ENCODE measurements at regions not wholly inside any gene's neighbourhood (a gene's known extent, or its start where the extent isn't known, plus 50 kb on each side); places are given as distances from the start of the nearest gene placed in this dataset.

- Mint-ChIP-seq H3K36me3 (ENCODE audit: low read depth) (no peaks in the 10 kb centered on the region), H3K27ac (no peak overlapping the region), H3K4me3 (no peak overlapping the region), H3K4me1 (ENCODE audit: low read depth) (no peaks in the 10 kb centered on the region), H3K9me3 (no peaks in the 10 kb centered on the region), H3K27me3 (no peaks in the 10 kb centered on the region)
Measured at GRCh38 chr4:149296503-149296902, 519.1 kb downstream of the IQCM start.

- no peak overlapping the region for H3K4me3 Mint-ChIP-seq
- no peaks in the 10 kb centered on the region for H3K27me3 Mint-ChIP-seq
Measured at GRCh38 chr4:149296084-149296483, 519.6 kb downstream of the IQCM start.

GRCh38 chr4:149294601-149295000, 521.0 kb downstream of the IQCM start:
- Mint-ChIP-seq H3K4me1 (ENCODE audit: low read depth) (no peaks in the 10 kb centered on the region), H3K27me3 (no peaks in the 10 kb centered on the region), H3K9me3 (no peaks in the 10 kb centered on the region), H3K36me3 (ENCODE audit: low read depth) (no peaks in the 10 kb centered on the region), H3K27ac (no peak overlapping the region), H3K4me3 (no peak overlapping the region)

More at GRCh38 chr4:149296084-149296483, 519.6 kb downstream of the IQCM start:
- Mint-ChIP-seq H3K4me1 (ENCODE audit: low read depth) (no peaks in the 10 kb centered on the region), H3K9me3 (no peaks in the 10 kb centered on the region), H3K27ac (no peak overlapping the region), H3K36me3 (ENCODE audit: low read depth) (no peaks in the 10 kb centered on the region)

GRCh38 chr4:149293046-149293649, 522.5 kb downstream of the IQCM start:
- H3K4me1 Mint-ChIP-seq (ENCODE audit: low read depth): no peaks in the 10 kb centered on the region
- no peak overlapping the region for H3K27ac Mint-ChIP-seq
- no peaks in the 10 kb centered on the region for H3K27me3 Mint-ChIP-seq
- no peak overlapping the region for H3K4me3 Mint-ChIP-seq
- no peaks in the 10 kb centered on the region for H3K9me3 Mint-ChIP-seq
- H3K36me3 Mint-ChIP-seq (ENCODE audit: low read depth): no peaks in the 10 kb centered on the region

GRCh38 chr4:149292425-149293007, 523.1 kb downstream of the IQCM start:
- H3K9me3 Mint-ChIP-seq: no peaks in the 10 kb centered on the region
- no peaks in the 10 kb centered on the region for H3K36me3 Mint-ChIP-seq (ENCODE audit: low read depth)
- H3K4me1 Mint-ChIP-seq (ENCODE audit: low read depth): no peaks in the 10 kb centered on the region
- H3K4me3 Mint-ChIP-seq: no peak overlapping the region
- H3K27ac Mint-ChIP-seq: no peak overlapping the region
- no peaks in the 10 kb centered on the region for H3K27me3 Mint-ChIP-seq

GRCh38 chr4:149291463-149291862, 524.2 kb downstream of the IQCM start:
- H3K4me3 Mint-ChIP-seq: no peak overlapping the region
- H3K4me1 Mint-ChIP-seq (ENCODE audit: low read depth): no peaks in the 10 kb centered on the region
- H3K36me3 Mint-ChIP-seq (ENCODE audit: low read depth): no peaks in the 10 kb centered on the region
- H3K27ac Mint-ChIP-seq: no peak overlapping the region
- no peaks in the 10 kb centered on the region for H3K9me3 Mint-ChIP-seq
- no peaks in the 10 kb centered on the region for H3K27me3 Mint-ChIP-seq

GRCh38 chr4:149280806-149281205, 534.8 kb downstream of the IQCM start:
- Mint-ChIP-seq H3K4me1 (ENCODE audit: low read depth) (no peaks in the 10 kb centered on the region), H3K27ac (no peak overlapping the region), H3K27me3 (no peaks in the 10 kb centered on the region), H3K9me3 (no peaks in the 10 kb centered on the region), H3K4me3 (no peak overlapping the region), H3K36me3 (ENCODE audit: low read depth) (no peaks in the 10 kb centered on the region)

GRCh38 chr4:149279776-149280175, 535.9 kb downstream of the IQCM start:
- no peak overlapping the region for H3K4me3 Mint-ChIP-seq
- no peaks in the 10 kb centered on the region for H3K36me3 Mint-ChIP-seq (ENCODE audit: low read depth)
- H3K27ac Mint-ChIP-seq: no peak overlapping the region
- H3K9me3 Mint-ChIP-seq: no peaks in the 10 kb centered on the region
- no peaks in the 10 kb centered on the region for H3K4me1 Mint-ChIP-seq (ENCODE audit: low read depth)
- H3K27me3 Mint-ChIP-seq: no peaks in the 10 kb centered on the region

GRCh38 chr4:149279331-149279730, 536.3 kb downstream of the IQCM start:
- H3K36me3 Mint-ChIP-seq (ENCODE audit: low read depth): no peaks in the 10 kb centered on the region
- no peak overlapping the region for H3K27ac Mint-ChIP-seq
- no peaks in the 10 kb centered on the region for H3K27me3 Mint-ChIP-seq
- H3K4me1 Mint-ChIP-seq (ENCODE audit: low read depth): no peaks in the 10 kb centered on the region
- peaks cover under 1% of the 10 kb centered on the region for H3K9me3 Mint-ChIP-seq
- H3K4me3 Mint-ChIP-seq: no peak overlapping the region

- Mint-ChIP-seq H3K36me3 (ENCODE audit: low read depth) (no peaks in the 10 kb centered on the region), H3K9me3 (peaks cover 4% of the 10 kb centered on the region), H3K4me3 (no peak overlapping the region), H3K27me3 (no peaks in the 10 kb centered on the region), H3K27ac (no peak overlapping the region), H3K4me1 (ENCODE audit: low read depth) (no peaks in the 10 kb centered on the region)
Measured at GRCh38 chr4:149277705-149278104, 537.9 kb downstream of the IQCM start.

- no peaks in the 10 kb centered on the region for H3K27me3 Mint-ChIP-seq
- H3K4me1 Mint-ChIP-seq (ENCODE audit: low read depth): no peaks in the 10 kb centered on the region
- no peak overlapping the region for H3K27ac Mint-ChIP-seq
- no peak overlapping the region for H3K4me3 Mint-ChIP-seq
- H3K9me3 Mint-ChIP-seq: peaks cover 4% of the 10 kb centered on the region
- no peaks in the 10 kb centered on the region for H3K36me3 Mint-ChIP-seq (ENCODE audit: low read depth)
Measured at GRCh38 chr4:149269835-149270234, 545.8 kb downstream of the IQCM start.

- Mint-ChIP-seq H3K27ac (no peak overlapping the region), H3K9me3 (no peaks in the 10 kb centered on the region), H3K4me1 (ENCODE audit: low read depth) (no peaks in the 10 kb centered on the region), H3K4me3 (no peak overlapping the region), H3K36me3 (ENCODE audit: low read depth) (no peaks in the 10 kb centered on the region), H3K27me3 (no peaks in the 10 kb centered on the region)
Measured at GRCh38 chr4:149266301-149266700, 549.3 kb downstream of the IQCM start.

- H3K27me3 Mint-ChIP-seq: no peaks in the 10 kb centered on the region
- no peaks in the 10 kb centered on the region for H3K4me1 Mint-ChIP-seq (ENCODE audit: low read depth)
- H3K9me3 Mint-ChIP-seq: no peaks in the 10 kb centered on the region
- no peak overlapping the region for H3K4me3 Mint-ChIP-seq
- no peaks in the 10 kb centered on the region for H3K36me3 Mint-ChIP-seq (ENCODE audit: low read depth)
- H3K27ac Mint-ChIP-seq: no peak overlapping the region
Measured at GRCh38 chr4:149265645-149266044, 550.0 kb downstream of the IQCM start.

- H3K27ac Mint-ChIP-seq: no peak overlapping the region
- no peaks in the 10 kb centered on the region for H3K27me3 Mint-ChIP-seq
- no peaks in the 10 kb centered on the region for H3K4me1 Mint-ChIP-seq (ENCODE audit: low read depth)
Measured at GRCh38 chr4:149264093-149264733, 551.4 kb downstream of the IQCM start.

GRCh38 chr4:149248191-149248764, 567.4 kb downstream of the IQCM start:
- Mint-ChIP-seq H3K9me3 (no peaks in the 10 kb centered on the region), H3K27me3 (no peaks in the 10 kb centered on the region), H3K4me3 (no peak overlapping the region), H3K27ac (no peak overlapping the region), H3K36me3 (ENCODE audit: low read depth) (no peaks in the 10 kb centered on the region), H3K4me1 (ENCODE audit: low read depth) (no peaks in the 10 kb centered on the region)

More at GRCh38 chr4:149264093-149264733, 551.4 kb downstream of the IQCM start:
- Mint-ChIP-seq H3K4me3 (no peak overlapping the region), H3K9me3 (no peaks in the 10 kb centered on the region), H3K36me3 (ENCODE audit: low read depth) (no peaks in the 10 kb centered on the region)
